GM21528 (cell line): ENCODE measurements at regions not wholly inside any gene's neighbourhood (a gene's known extent, or its start where the extent isn't known, plus 50 kb on each side); places are given as distances from the start of the nearest gene placed in this dataset.
A peak's percentile ranks its signal among the peaks of the same experiment; 100 is the strongest.

Experiments used
- ATAC-seq: cut with Tn5 transposase; IDR thresholded peaks from one replicate; pipeline ENCODE4 v1.9.1; 2021; ENCODE audit warnings: mild to moderate bottlenecking, moderate library complexity; ENCODE audit not compliant: unreplicated experiment, low FRiP score

GRCh38 chr5:54659700-54660131 is 142.2 kb downstream of the SNX18 start:
- ATAC-seq = no peak

GRCh38 chr5:54658010-54658409 is 140.5 kb downstream of the SNX18 start:
- no peak for ATAC-seq

- no peak for ATAC-seq
Observed at GRCh38 chr5:54656261-54656728, 138.7 kb downstream of the SNX18 start.

GRCh38 chr5:54655761-54656160 is 138.2 kb downstream of the SNX18 start:
- no peak for ATAC-seq

GRCh38 chr5:54655266-54655665 is 137.7 kb downstream of the SNX18 start:
- no peak for ATAC-seq

GRCh38 chr5:54653956-54654614 is 136.5 kb downstream of the SNX18 start:
- no peak for ATAC-seq

GRCh38 chr5:54651482-54652076 is 134.0 kb downstream of the SNX18 start:
- ATAC-seq = no peak

- ATAC-seq = no peak
Observed at GRCh38 chr5:54649041-54649504, 131.5 kb downstream of the SNX18 start.

GRCh38 chr5:54646356-54647101 is 129.0 kb downstream of the SNX18 start:
- peak; percentile 95 for ATAC-seq

- no peak for ATAC-seq
Observed at GRCh38 chr5:54645882-54646355, 128.4 kb downstream of the SNX18 start.

GRCh38 chr5:54644226-54644625 is 126.7 kb downstream of the SNX18 start:
- no peak for ATAC-seq

GRCh38 chr5:54643685-54644106 is 126.1 kb downstream of the SNX18 start:
- no peak for ATAC-seq

GRCh38 chr5:54639621-54640020 is 122.1 kb downstream of the SNX18 start:
- ATAC-seq = no peak

GRCh38 chr5:54638106-54638505 is 120.5 kb downstream of the SNX18 start:
- no peak for ATAC-seq

GRCh38 chr5:54637654-54638053 is 120.1 kb downstream of the SNX18 start:
- ATAC-seq = no peak

GRCh38 chr5:54634089-54634488 is 116.5 kb downstream of the SNX18 start:
- ATAC-seq = no peak

GRCh38 chr5:54632131-54632701 is 114.7 kb downstream of the SNX18 start:
- ATAC-seq = no peak

GRCh38 chr5:54630738-54631359 is 113.3 kb downstream of the SNX18 start:
- ATAC-seq = no peak

GRCh38 chr5:54629115-54629514 is 111.6 kb downstream of the SNX18 start:
- no peak for ATAC-seq

- no peak for ATAC-seq
Observed at GRCh38 chr5:54628050-54628449, 110.5 kb downstream of the SNX18 start.
